Tibial artery (tissue), 4 donors: ENCODE measurements at regions not wholly inside any gene's neighbourhood (a gene's known extent, or its start where the extent isn't known, plus 50 kb on each side); places are given as distances from the start of the nearest gene placed in this dataset.

ENCODE experiments used
- DNase-seq, 2 donors: peaks; one replicate each; pipeline ENCODE4 v3.0.0-alpha.2; 2019
- H3K27ac ChIP-seq, 2 donors: fragments of 200-600 bp; sonication (generic) in 1 of 2; 1 replicate in 1 of 2; 2 replicates in 1 of 2; pipeline ENCODE4 v1.5.1; 2018 to 2019; ENCODE audit warnings: mild to moderate bottlenecking in 1 of 2
- H3K27me3 ChIP-seq, 2 donors: fragments of 200-600 bp; sonication (generic) in 1 of 2; one replicate each; pipeline versions ENCODE4 v1.5.1 to v1.6.0; 2016 to 2019
- H3K36me3 ChIP-seq, 3 donors: fragments of 200-600 bp; sonication (generic) in 2 of 3; one replicate each; pipeline ENCODE4 v1.5.1; 2016 to 2019; ENCODE audit warnings: mild to moderate bottlenecking in 2 of 3
- H3K4me1 ChIP-seq, 4 donors: fragments of 200-600 bp; sonication (generic) in 2 of 4; 1 replicate in 3 of 4; 2 replicates in 1 of 4; pipeline ENCODE4 v1.5.1; 2016 to 2019
- H3K4me3 ChIP-seq, 2 donors: fragments of 200-600 bp; sonication (generic) in 1 of 2; 1 replicate in 1 of 2; 2 replicates in 1 of 2; pipeline ENCODE4 v1.5.1; 2018 to 2019; ENCODE audit warnings: mild to moderate bottlenecking in 2 of 2
- H3K9me3 ChIP-seq, 3 donors: fragments of 200-600 bp; sonication (generic) in 1 of 3; one replicate each; pipeline ENCODE4 v1.5.1; 2016 to 2019
- intact Hi-C: fragments of 100-400 bp; cut with DNase I; formaldehyde crosslinking; loops from one replicate; pipeline ENCODE4 v1.15.0; 2023; ENCODE audit warnings: low total_unique reads
- TF ChIP-seq, protein P1 (sequence below), 2 experiments: fragments of 200-600 bp in 1 of 2; fragments of 450-650 bp in 1 of 2; IDR thresholded peaks; one replicate each; pipeline ENCODE4 v1.5.1; 2017 to 2019; ENCODE audit warnings: antibody characterized with exemption in 2 of 2, mild to moderate bottlenecking in 1 of 2, moderate library complexity in 1 of 2

DNA sequence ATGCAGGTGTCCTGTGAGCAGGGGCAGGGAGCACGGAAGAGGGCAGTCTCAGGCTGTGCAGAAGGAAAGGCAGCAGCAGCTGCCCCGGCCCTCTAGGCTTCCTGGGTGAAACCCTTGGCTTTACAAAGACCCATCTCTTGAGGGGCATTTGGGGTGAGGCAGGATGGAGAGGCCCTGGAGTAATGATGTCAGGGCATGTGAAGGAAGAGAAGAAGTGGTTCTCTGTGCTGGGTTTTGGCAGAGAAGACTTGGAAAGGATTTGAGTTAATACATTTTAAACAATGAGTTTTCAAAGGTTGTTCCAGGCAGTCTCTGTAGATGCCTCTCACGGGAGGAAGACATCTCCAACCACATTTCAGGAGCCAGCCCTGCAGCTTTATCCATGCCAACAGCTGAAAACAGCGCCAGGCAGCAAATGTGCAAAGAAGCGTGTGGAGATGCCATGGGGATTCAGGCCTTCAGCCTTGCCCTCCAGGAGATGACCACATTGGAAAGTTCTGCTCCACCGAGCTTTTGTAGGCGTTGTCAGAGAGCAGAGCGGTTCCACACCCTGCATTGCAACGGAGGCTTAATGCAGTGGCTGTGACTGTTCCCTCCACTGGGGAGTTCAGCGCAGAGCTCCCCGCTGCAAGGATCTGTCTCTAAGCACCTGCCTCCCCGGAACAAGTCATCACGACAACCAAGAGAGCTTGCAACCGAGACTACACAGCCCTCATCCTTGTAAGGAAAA is 322.8 kb downstream of the UQCRFS1 start:
- H3K4me3 ChIP-seq: no peak overlapping the region
- DNase-seq: no peak
- TF ChIP-seq, protein P1, sequence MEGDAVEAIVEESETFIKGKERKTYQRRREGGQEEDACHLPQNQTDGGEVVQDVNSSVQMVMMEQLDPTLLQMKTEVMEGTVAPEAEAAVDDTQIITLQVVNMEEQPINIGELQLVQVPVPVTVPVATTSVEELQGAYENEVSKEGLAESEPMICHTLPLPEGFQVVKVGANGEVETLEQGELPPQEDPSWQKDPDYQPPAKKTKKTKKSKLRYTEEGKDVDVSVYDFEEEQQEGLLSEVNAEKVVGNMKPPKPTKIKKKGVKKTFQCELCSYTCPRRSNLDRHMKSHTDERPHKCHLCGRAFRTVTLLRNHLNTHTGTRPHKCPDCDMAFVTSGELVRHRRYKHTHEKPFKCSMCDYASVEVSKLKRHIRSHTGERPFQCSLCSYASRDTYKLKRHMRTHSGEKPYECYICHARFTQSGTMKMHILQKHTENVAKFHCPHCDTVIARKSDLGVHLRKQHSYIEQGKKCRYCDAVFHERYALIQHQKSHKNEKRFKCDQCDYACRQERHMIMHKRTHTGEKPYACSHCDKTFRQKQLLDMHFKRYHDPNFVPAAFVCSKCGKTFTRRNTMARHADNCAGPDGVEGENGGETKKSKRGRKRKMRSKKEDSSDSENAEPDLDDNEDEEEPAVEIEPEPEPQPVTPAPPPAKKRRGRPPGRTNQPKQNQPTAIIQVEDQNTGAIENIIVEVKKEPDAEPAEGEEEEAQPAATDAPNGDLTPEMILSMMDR (IDR thresholded peaks at IDR 0.05): no peak
- no peaks in the 10 kb centered on the region for H3K36me3 ChIP-seq
- no peaks in the 10 kb centered on the region for H3K4me1 ChIP-seq
- H3K9me3 ChIP-seq: no peaks in the 10 kb centered on the region
- peaks cover 0 to 13% of the 10 kb centered on the region in 2 donors for H3K27me3 ChIP-seq
- intact Hi-C loops: no loop called here
- no peak overlapping the region for H3K27ac ChIP-seq

DNA sequence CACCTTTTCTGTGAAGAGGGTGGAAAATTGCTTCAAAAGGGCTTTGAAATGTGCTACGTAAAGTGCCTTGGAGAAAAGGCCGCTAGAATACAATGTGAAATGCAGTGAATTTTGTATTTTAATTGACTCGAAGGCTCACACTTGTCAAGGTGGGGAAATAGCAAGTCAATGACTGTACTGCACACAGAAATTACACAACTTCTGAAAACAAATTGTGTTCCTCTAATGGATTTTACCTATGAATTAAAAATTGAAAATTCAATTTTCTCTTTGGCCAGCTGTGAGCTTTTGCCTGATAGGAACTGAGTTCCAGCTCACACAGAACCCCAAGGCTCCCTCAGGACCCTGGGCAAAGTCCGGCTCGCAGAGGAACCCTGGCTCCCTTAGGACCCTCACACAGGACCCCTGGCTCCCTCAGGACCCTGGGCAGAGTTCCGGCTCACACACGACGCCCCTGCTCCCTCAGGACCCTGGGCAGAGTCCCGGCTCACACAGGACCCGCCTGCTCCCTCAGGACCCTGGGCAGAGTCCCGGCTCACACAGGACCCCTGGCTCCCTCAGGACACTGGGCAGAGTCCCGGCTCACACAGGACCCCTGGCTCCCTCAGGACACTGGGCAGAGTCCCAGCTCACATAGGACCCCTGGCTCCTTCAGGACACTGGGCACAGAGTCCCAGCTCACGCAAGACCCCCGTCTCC is 324.9 kb downstream of the UQCRFS1 start:
- TF ChIP-seq, protein P1 (IDR thresholded peaks at IDR 0.05): no peak
- no peaks in the 10 kb centered on the region for H3K4me1 ChIP-seq
- no peak overlapping the region for H3K27ac ChIP-seq
- peaks cover 0 to 13% of the 10 kb centered on the region in 2 donors for H3K27me3 ChIP-seq
- no peaks in the 10 kb centered on the region for H3K9me3 ChIP-seq
- no peak for DNase-seq
- no peak overlapping the region for H3K4me3 ChIP-seq
- intact Hi-C loops: no loop called here
- H3K36me3 ChIP-seq: no peaks in the 10 kb centered on the region

DNA sequence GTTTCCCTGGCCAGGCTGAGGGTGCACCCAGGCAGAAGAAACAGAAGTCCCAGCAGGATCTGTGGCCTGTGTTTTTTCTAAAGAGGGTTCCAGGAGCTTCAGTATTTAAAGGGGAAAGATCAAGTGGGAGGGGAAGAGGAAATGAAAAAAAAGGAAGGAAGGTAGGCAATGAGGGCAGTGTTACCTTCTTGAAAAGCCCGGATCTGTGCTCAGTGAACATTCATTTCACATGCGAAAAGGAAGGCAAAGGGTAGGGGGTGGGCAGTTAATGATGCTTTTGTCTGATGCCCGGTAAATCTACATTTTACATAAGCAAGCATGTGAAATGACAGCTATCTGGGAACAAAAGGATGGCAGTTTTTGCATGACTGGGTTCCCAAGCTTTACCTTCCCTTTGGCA is 326.2 kb downstream of the UQCRFS1 start:
- TF ChIP-seq, protein P1 (IDR thresholded peaks at IDR 0.05): no peak
- Histone ChIP-seq H3K4me3 (no peak overlapping the region), H3K27me3 (peaks cover 0 to 13% of the 10 kb centered on the region in 2 donors), H3K36me3 (no peaks in the 10 kb centered on the region), H3K4me1 (no peaks in the 10 kb centered on the region), H3K9me3 (no peaks in the 10 kb centered on the region), H3K27ac (no peak overlapping the region)
- intact Hi-C loops: no loop called here
- DNase-seq: no peak

DNA sequence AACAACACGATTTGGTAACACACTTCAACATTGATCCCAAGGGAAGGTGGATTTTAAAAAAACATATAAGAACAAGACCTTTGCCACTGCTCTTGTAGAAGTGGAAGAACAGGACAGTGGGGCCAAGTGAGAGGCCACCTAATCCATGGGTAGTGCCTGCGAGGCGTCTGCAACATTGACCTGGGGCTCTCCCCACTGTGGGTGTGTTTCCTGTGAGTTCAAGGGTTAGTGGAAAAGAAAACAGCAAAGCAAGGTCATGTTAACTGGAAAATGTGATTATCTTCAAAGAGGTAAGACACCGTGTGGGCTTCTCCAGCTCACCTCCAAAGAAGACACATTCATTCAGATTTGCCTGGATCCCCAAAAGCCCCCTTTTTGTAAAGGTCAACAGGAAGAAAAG is 327.0 kb downstream of the UQCRFS1 start:
- TF ChIP-seq, protein P1 (IDR thresholded peaks at IDR 0.05): no peak
- Histone ChIP-seq H3K27ac (no peak overlapping the region), H3K4me1 (no peaks in the 10 kb centered on the region), H3K36me3 (no peaks in the 10 kb centered on the region), H3K4me3 (no peak overlapping the region), H3K9me3 (no peaks in the 10 kb centered on the region), H3K27me3 (peaks cover 0 to 13% of the 10 kb centered on the region in 2 donors)
- intact Hi-C loops: no loop called here
- DNase-seq: no peak

DNA sequence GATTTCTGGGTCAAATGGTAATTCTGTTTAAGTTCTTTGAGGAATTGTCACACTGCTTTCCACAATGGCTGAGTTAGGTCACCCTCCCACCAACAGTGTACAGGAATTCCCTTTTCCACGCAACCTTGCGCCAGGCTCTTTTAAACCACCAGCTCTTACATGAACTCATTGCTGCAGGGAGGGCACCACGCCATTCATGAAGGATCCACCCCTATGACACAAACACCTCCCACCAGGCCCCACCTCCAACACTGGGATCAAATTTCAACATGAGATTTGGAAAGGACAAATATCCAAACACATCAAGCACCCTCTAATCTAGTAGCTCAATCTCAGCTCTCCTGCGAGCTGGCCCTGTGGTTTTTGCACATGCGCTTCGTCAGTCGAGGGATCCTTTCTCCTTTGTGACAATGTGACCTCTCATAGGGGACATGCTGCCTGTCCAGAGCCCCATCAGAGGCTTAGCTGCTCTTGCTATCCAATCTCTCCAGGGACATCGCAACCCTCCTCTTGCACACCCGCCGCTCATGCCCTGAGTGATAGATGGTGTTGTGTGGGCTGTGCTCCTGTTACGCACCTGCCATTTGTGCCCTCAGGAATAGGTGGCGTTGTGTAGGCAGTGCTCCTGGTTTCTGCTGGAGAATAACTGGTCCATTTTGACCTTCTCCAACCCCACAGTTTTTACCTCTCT is 328.0 kb downstream of the UQCRFS1 start:
- TF ChIP-seq, protein P1 (IDR thresholded peaks at IDR 0.05): no peak
- peaks cover 0 to 13% of the 10 kb centered on the region in 2 donors for H3K27me3 ChIP-seq
- no peaks in the 10 kb centered on the region for H3K4me1 ChIP-seq
- no peaks in the 10 kb centered on the region for H3K9me3 ChIP-seq
- intact Hi-C loops: no loop called here
- DNase-seq: no peak
- no peaks in the 10 kb centered on the region for H3K36me3 ChIP-seq
- H3K4me3 ChIP-seq: no peak overlapping the region
- H3K27ac ChIP-seq: no peak overlapping the region
